ENCODE measurements at regions not wholly inside any gene's neighbourhood (a gene's known extent, or its start where the extent isn't known, plus 50 kb on each side); places are given as distances from the start of the nearest gene placed in this dataset.
"Not testable (repeated sequence)": the region's sequence is repeated elsewhere in the genome, so short reads cannot be mapped to it uniquely, and the experiment has no call there.

GRCh38 chr5:42168091-42168670, 243.1 kb downstream of the FBXO4 start:
- no peak for DNase-seq (ENCODE audit: low read depth in 6 of 9, low spot score in 9 of 9)
- Histone ChIP-seq H3K9me3 (ENCODE audit: control insufficient read depth in 2 of 2, insufficient read depth in 1 of 2, low read length in 1 of 2) (no peaks in the 10 kb centered on the region), H3K27me3 (ENCODE audit: control insufficient read depth in 2 of 2, insufficient read depth in 1 of 2, low read length in 1 of 2) (no peaks in the 10 kb centered on the region), H3K4me1 (ENCODE audit: control insufficient read depth in 2 of 2, insufficient read depth in 2 of 2, low read length in 2 of 2) (no peaks in the 10 kb centered on the region), H3K27ac (ENCODE audit: low read depth in 1 of 2, low read length in 1 of 2) (no peak overlapping the region), H3K4me3 (ENCODE audit: low read length in 2 of 2) (no peak overlapping the region), H3K36me3 (ENCODE audit: control insufficient read depth in 2 of 2, insufficient read depth in 2 of 2, low read length in 1 of 2) (no peaks in the 10 kb centered on the region)
- WGBS = 37% methylated on average over 3 of the region's 3 CpGs

GRCh38 chr5:42176118-42176517, 247.1 kb upstream of the GHR start:
- not testable (repeated sequence) for H3K27ac ChIP-seq (ENCODE audit: low read depth in 1 of 2, low read length in 1 of 2); H3K36me3 ChIP-seq (ENCODE audit: control insufficient read depth in 2 of 2, insufficient read depth in 2 of 2, low read length in 1 of 2); DNase-seq (ENCODE audit: low read depth in 6 of 9, low spot score in 9 of 9); H3K4me1 ChIP-seq (ENCODE audit: control insufficient read depth in 2 of 2, insufficient read depth in 2 of 2, low read length in 2 of 2); H3K9me3 ChIP-seq (ENCODE audit: control insufficient read depth in 2 of 2, insufficient read depth in 1 of 2, low read length in 1 of 2); H3K27me3 ChIP-seq (ENCODE audit: control insufficient read depth in 2 of 2, insufficient read depth in 1 of 2, low read length in 1 of 2); H3K4me3 ChIP-seq (ENCODE audit: low read length in 2 of 2)
- 91% methylated on average over 3 of the region's 3 CpGs for WGBS

GRCh38 chr5:42179843-42180242, 243.4 kb upstream of the GHR start:
- WGBS = 0% methylated on average over 1 of the region's 1 CpG

GRCh38 chr5:42216904-42217303, 206.3 kb upstream of the GHR start:
- no peak for DNase-seq (ENCODE audit: low read depth in 6 of 9, low spot score in 9 of 9)
- no peaks in the 10 kb centered on the region for H3K27me3 ChIP-seq (ENCODE audit: control insufficient read depth in 2 of 2, insufficient read depth in 1 of 2, low read length in 1 of 2)
- H3K4me1 ChIP-seq (ENCODE audit: control insufficient read depth in 2 of 2, insufficient read depth in 2 of 2, low read length in 2 of 2) = no peaks in the 10 kb centered on the region
- no peak overlapping the region for H3K4me3 ChIP-seq (ENCODE audit: low read length in 2 of 2)
- WGBS = 96% methylated on average over 4 of the region's 4 CpGs
- H3K27ac ChIP-seq (ENCODE audit: low read depth in 1 of 2, low read length in 1 of 2) = no peak overlapping the region
- no peaks in the 10 kb centered on the region for H3K36me3 ChIP-seq (ENCODE audit: control insufficient read depth in 2 of 2, insufficient read depth in 2 of 2, low read length in 1 of 2)
- no peaks in the 10 kb centered on the region for H3K9me3 ChIP-seq (ENCODE audit: control insufficient read depth in 2 of 2, insufficient read depth in 1 of 2, low read length in 1 of 2)

More at GRCh38 chr5:42179843-42180242, 243.4 kb upstream of the GHR start:
- H3K27me3 ChIP-seq (ENCODE audit: control insufficient read depth in 2 of 2, insufficient read depth in 1 of 2, low read length in 1 of 2); DNase-seq (ENCODE audit: low read depth in 6 of 9, low spot score in 9 of 9); H3K27ac ChIP-seq (ENCODE audit: low read depth in 1 of 2, low read length in 1 of 2); H3K36me3 ChIP-seq (ENCODE audit: control insufficient read depth in 2 of 2, insufficient read depth in 2 of 2, low read length in 1 of 2); H3K9me3 ChIP-seq (ENCODE audit: control insufficient read depth in 2 of 2, insufficient read depth in 1 of 2, low read length in 1 of 2); H3K4me3 ChIP-seq (ENCODE audit: low read length in 2 of 2); H3K4me1 ChIP-seq (ENCODE audit: control insufficient read depth in 2 of 2, insufficient read depth in 2 of 2, low read length in 2 of 2): not testable (repeated sequence)

GRCh38 chr5:42217791-42218190, 205.4 kb upstream of the GHR start:
- no peaks in the 10 kb centered on the region for H3K36me3 ChIP-seq (ENCODE audit: control insufficient read depth in 2 of 2, insufficient read depth in 2 of 2, low read length in 1 of 2)
- H3K4me1 ChIP-seq (ENCODE audit: control insufficient read depth in 2 of 2, insufficient read depth in 2 of 2, low read length in 2 of 2) = no peaks in the 10 kb centered on the region
- no peak overlapping the region for H3K27ac ChIP-seq (ENCODE audit: low read depth in 1 of 2, low read length in 1 of 2)
- WGBS = 96% methylated on average over 2 of the region's 2 CpGs
- H3K4me3 ChIP-seq (ENCODE audit: low read length in 2 of 2) = no peak overlapping the region
- no peaks in the 10 kb centered on the region for H3K27me3 ChIP-seq (ENCODE audit: control insufficient read depth in 2 of 2, insufficient read depth in 1 of 2, low read length in 1 of 2)
- DNase-seq (ENCODE audit: low read depth in 6 of 9, low spot score in 9 of 9) = no peak
- H3K9me3 ChIP-seq (ENCODE audit: control insufficient read depth in 2 of 2, insufficient read depth in 1 of 2, low read length in 1 of 2) = no peaks in the 10 kb centered on the region

GRCh38 chr5:42225009-42225408, 198.2 kb upstream of the GHR start:
- Histone ChIP-seq H3K4me3 (ENCODE audit: low read length in 2 of 2) (no peak overlapping the region), H3K27ac (ENCODE audit: low read depth in 1 of 2, low read length in 1 of 2) (no peak overlapping the region), H3K4me1 (ENCODE audit: control insufficient read depth in 2 of 2, insufficient read depth in 2 of 2, low read length in 2 of 2) (no peaks in the 10 kb centered on the region), H3K36me3 (ENCODE audit: control insufficient read depth in 2 of 2, insufficient read depth in 2 of 2, low read length in 1 of 2) (no peaks in the 10 kb centered on the region), H3K9me3 (ENCODE audit: control insufficient read depth in 2 of 2, insufficient read depth in 1 of 2, low read length in 1 of 2) (no peaks in the 10 kb centered on the region), H3K27me3 (ENCODE audit: control insufficient read depth in 2 of 2, insufficient read depth in 1 of 2, low read length in 1 of 2) (no peaks in the 10 kb centered on the region)
- WGBS = 88% methylated on average over 2 of the region's 2 CpGs
- no peak for DNase-seq (ENCODE audit: low read depth in 6 of 9, low spot score in 9 of 9)

GRCh38 chr5:42228279-42228678, 195.0 kb upstream of the GHR start:
- Histone ChIP-seq H3K4me1 (ENCODE audit: control insufficient read depth in 2 of 2, insufficient read depth in 2 of 2, low read length in 2 of 2) (no peaks in the 10 kb centered on the region), H3K27me3 (ENCODE audit: control insufficient read depth in 2 of 2, insufficient read depth in 1 of 2, low read length in 1 of 2) (no peaks in the 10 kb centered on the region), H3K27ac (ENCODE audit: low read depth in 1 of 2, low read length in 1 of 2) (no peak overlapping the region), H3K36me3 (ENCODE audit: control insufficient read depth in 2 of 2, insufficient read depth in 2 of 2, low read length in 1 of 2) (no peaks in the 10 kb centered on the region), H3K9me3 (ENCODE audit: control insufficient read depth in 2 of 2, insufficient read depth in 1 of 2, low read length in 1 of 2) (no peaks in the 10 kb centered on the region), H3K4me3 (ENCODE audit: low read length in 2 of 2) (no peak overlapping the region)
- WGBS = 89% methylated on average over 1 of the region's 1 CpG
- no peak for DNase-seq (ENCODE audit: low read depth in 6 of 9, low spot score in 9 of 9)

GRCh38 chr5:42230839-42231238, 192.4 kb upstream of the GHR start:
- Histone ChIP-seq H3K4me1 (ENCODE audit: control insufficient read depth in 2 of 2, insufficient read depth in 2 of 2, low read length in 2 of 2) (no peaks in the 10 kb centered on the region), H3K36me3 (ENCODE audit: control insufficient read depth in 2 of 2, insufficient read depth in 2 of 2, low read length in 1 of 2) (no peaks in the 10 kb centered on the region), H3K27me3 (ENCODE audit: control insufficient read depth in 2 of 2, insufficient read depth in 1 of 2, low read length in 1 of 2) (no peaks in the 10 kb centered on the region), H3K27ac (ENCODE audit: low read depth in 1 of 2, low read length in 1 of 2) (no peak overlapping the region), H3K9me3 (ENCODE audit: control insufficient read depth in 2 of 2, insufficient read depth in 1 of 2, low read length in 1 of 2) (no peaks in the 10 kb centered on the region), H3K4me3 (ENCODE audit: low read length in 2 of 2) (no peak overlapping the region)
- 54% methylated on average over 4 of the region's 4 CpGs for WGBS
- DNase-seq (ENCODE audit: low read depth in 6 of 9, low spot score in 9 of 9) = no peak

GRCh38 chr5:42235241-42235640, 188.0 kb upstream of the GHR start:
- Histone ChIP-seq H3K27me3 (ENCODE audit: control insufficient read depth in 2 of 2, insufficient read depth in 1 of 2, low read length in 1 of 2) (no peaks in the 10 kb centered on the region), H3K9me3 (ENCODE audit: control insufficient read depth in 2 of 2, insufficient read depth in 1 of 2, low read length in 1 of 2) (no peaks in the 10 kb centered on the region), H3K27ac (ENCODE audit: low read depth in 1 of 2, low read length in 1 of 2) (no peak overlapping the region)

GRCh38 chr5:42235837-42236236, 187.4 kb upstream of the GHR start:
- no peaks in the 10 kb centered on the region for H3K27me3 ChIP-seq (ENCODE audit: control insufficient read depth in 2 of 2, insufficient read depth in 1 of 2, low read length in 1 of 2)
- H3K9me3 ChIP-seq (ENCODE audit: control insufficient read depth in 2 of 2, insufficient read depth in 1 of 2, low read length in 1 of 2) = no peaks in the 10 kb centered on the region
- 92% methylated on average over 3 of the region's 3 CpGs for WGBS
- DNase-seq (ENCODE audit: low read depth in 6 of 9, low spot score in 9 of 9) = no peak
- no peak overlapping the region for H3K27ac ChIP-seq (ENCODE audit: low read depth in 1 of 2, low read length in 1 of 2)
- H3K4me3 ChIP-seq (ENCODE audit: low read length in 2 of 2) = no peak overlapping the region
- no peaks in the 10 kb centered on the region for H3K36me3 ChIP-seq (ENCODE audit: control insufficient read depth in 2 of 2, insufficient read depth in 2 of 2, low read length in 1 of 2)
- H3K4me1 ChIP-seq (ENCODE audit: control insufficient read depth in 2 of 2, insufficient read depth in 2 of 2, low read length in 2 of 2) = no peaks in the 10 kb centered on the region

More at GRCh38 chr5:42235241-42235640, 188.0 kb upstream of the GHR start:
- Histone ChIP-seq H3K36me3 (ENCODE audit: control insufficient read depth in 2 of 2, insufficient read depth in 2 of 2, low read length in 1 of 2) (no peaks in the 10 kb centered on the region), H3K4me3 (ENCODE audit: low read length in 2 of 2) (no peak overlapping the region), H3K4me1 (ENCODE audit: control insufficient read depth in 2 of 2, insufficient read depth in 2 of 2, low read length in 2 of 2) (no peaks in the 10 kb centered on the region)
- no peak for DNase-seq (ENCODE audit: low read depth in 6 of 9, low spot score in 9 of 9)
